DMS79 treated with DMSO at 0.1 percent for 48 hours (cell line): ENCODE measurements at regions not wholly inside any gene's neighbourhood (a gene's known extent, or its start where the extent isn't known, plus 50 kb on each side); places are given as distances from the start of the nearest gene placed in this dataset.

Experiments
- DNase-seq: peaks from one replicate; lab custom pipeline; 2025; lab: John Stamatoyannopoulos, UW

DNA sequence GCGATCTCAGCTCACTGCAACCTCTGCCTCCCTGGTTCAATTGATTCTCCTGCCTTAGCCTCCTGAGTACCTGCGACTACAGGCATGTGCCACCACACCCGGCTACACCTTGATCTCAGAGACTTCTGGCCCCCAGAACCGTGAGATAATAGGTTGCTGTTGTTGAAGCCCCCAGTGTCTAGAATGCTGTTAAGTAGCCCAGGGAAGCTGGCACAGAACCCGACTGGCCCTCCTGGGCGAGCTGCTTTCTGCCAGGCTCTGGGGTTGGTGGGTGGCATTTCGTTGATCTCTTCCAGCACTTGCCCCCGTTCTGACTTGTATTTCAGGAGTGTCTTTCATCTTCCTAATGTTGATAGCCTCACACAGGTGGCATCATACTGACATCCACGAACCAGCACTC is 807.1 kb downstream of the CDH9 start:
- no peak for DNase-seq

DNA sequence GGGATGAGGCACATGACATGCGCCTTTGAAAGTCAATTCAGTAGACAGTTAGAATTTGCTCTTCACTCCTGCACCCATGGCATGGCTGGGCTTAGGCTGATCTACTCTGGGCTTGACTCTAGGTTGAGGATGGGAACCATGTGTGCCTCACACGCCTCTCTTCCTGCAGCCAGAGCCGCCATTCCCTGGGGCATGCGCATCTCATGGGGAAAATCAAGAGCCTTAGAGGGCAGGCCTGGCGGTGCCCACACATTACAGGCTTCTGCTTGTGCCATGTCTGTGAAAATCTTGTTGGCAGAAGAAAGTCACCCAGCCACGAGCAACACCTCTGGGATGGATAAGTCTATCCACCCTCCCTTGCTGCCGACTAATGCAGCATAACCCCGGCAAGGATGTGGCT is 808.5 kb downstream of the CDH9 start:
- no peak for DNase-seq

DNA sequence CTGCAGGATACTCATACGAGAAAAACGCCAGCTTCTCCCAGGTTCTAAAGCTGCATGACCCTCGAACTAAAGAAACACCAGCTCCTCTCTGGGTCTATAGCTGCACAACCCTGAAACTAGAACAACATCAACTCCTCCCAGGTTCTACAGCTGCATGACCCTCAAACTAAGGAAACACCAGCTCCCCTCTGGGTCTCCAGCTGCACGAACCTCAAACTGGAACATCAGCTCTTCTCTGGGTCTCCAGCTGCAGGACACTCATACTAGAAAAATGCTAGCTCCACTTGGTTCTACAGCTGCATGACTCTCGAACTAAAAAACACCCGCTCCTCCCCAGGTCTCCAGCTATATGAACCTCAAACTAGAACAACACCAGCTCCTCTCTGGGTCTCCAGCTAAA is 811.1 kb downstream of the CDH9 start:
- no peak for DNase-seq

DNA sequence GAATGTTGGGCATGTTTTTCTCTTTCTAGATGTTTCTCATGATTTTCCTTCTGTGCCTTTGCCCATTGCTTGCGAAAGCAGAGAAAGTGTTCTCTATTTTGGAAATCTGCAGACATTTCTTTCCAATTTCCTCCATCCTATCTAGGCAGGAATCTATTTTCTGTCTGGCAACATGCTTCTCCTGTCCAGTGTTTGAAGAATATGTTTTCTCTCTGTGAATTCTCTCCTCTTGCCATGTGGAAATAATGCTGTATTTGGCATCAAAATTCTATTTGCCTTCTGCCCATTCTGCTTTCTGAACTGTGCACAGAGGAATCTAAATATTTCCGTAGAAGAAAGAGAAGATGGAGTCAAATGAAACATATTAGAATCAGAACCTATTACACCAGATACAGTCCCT is 833.3 kb downstream of the CDH9 start:
- no peak for DNase-seq

DNA sequence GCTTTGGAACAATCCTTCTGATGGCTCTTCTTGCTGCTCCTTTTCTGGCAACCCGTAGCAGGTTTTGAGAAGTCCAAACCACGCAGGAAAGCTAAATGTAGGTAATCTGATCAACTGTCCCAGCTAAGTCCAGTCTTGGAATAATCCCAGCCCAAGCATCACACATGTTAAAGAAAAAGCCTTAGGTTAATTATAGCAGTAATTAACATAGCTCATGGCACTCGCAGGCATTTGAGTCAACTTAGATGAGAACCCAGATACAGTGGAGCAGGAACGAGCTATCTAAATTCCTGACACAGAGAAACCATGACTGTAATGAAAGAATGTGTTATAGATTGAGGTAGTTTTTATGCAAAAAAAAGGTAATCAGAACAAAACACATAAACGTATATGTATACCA is 844.8 kb downstream of the CDH9 start:
- DNase-seq, result no peak

DNA sequence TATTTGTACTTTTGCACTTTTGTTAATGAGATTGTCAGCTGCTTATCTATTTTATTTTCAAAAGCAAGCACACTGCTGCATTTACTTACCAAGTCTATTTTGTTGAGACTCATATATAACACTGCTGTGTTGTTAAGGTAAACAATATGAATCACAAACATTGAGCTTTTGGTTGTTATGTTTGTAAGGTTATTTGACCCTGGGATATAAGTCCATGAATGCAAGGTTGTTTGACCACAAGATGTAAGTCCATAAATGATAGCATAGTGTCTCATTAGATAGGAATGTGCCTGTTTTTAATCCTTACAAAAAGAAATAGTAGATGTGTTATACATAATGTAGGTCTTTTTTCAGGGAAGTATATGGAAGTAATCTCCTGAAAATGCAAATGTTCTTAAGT is 845.9 kb downstream of the CDH9 start:
- DNase-seq, result no peak

DNA sequence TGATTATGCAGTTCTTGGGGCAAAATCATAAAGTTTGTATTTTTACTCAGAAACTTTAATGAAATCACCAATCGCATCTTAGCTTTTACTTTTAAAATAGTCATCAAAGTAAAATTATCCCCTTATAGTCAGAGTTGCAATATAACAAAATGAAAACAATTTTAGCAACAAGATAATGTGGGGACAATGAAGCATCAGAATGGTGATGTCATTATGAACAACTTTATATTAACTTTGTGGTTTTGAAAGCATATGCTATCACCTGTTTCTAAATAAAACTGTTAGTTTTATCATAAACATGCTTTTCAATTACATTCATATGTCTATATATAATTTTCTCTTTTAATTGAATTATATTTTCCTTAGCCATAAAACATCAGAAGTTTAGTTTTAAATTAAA is 856.8 kb downstream of the CDH9 start:
- no peak for DNase-seq

DNA sequence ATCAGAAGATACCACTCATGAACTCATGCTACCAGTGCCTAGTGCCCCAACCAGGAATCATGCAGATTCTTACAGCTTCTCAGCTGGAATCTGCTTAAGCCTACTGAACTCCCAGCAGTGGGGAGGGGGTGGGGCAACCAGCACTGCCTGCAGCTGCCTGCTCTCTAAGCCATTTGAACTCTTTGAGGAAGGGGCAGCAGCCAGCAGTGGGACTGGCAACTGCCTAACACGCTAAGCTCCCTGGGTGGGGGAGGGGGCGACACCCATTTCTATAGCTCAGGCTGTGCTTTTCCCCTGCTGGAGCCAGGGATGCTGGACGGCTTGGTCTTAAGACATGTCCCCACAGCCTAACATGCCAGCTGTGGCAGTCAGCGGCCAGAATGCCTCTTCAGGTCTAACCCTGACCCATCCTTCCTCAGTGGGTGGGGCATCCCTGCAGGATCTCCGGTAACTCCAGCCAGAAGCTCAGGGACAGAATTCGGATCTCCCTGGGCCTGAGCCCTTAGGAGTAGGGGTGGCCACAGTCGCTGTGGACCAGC is 889.7 kb downstream of the CDH9 start:
- DNase-seq, result no peak

DNA sequence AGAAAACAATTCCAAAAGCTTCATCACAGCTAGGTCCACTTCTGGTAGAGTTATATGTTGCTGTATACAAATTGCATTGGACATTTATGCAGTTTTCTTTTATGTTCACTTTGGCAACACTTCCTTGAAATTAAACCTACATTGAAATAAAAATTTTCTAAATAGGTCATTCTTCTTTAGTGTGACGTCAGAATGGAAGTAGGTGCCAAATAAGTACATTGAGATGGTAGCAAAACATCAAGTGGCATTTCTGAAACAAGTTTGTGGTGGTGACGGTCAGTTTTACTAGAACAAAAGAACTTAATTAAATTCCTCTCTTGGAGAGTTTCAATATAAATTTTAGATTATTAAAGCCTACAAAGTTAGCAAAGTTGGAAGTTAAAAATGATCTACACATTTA is 895.1 kb downstream of the CDH9 start:
- DNase-seq, result no peak

DNA sequence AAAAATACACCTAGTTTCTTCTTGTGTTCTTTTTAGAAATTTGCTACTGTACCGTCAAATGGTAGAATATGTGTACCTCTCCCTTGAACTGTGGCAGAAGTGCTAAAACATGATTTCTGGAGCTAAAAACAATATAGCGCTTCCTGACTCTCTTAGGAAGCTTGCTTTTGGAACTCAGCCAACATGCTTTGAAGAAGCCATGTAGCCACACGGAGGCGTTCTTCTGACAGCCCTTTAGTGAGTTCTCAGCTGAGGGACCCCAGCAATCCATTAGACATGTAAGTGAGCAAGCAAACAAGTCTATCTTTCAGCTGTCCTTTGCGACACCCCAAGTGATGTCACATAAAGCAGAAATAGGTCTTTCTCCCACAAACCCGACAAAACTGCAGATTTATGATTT is 917.0 kb downstream of the CDH9 start:
- DNase-seq, result no peak

DNA sequence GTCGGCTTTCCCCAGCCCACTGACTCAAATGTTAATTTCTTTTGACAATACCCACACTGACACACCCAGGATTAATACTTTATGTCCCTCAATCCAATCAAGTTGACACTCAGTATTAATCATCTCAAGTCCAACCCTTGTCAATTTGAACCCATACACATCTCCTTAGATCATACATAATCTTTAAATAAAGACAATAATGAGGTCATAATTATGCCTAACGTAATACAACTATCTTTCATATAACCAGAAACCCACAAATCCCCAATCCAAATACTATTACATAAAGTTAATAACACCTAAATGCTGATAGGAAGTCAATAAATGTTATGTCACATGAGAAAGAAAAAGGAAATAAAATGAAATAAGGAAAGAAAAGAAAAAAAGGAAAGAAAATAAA is 934.2 kb downstream of the CDH9 start:
- DNase-seq, result no peak

DNA sequence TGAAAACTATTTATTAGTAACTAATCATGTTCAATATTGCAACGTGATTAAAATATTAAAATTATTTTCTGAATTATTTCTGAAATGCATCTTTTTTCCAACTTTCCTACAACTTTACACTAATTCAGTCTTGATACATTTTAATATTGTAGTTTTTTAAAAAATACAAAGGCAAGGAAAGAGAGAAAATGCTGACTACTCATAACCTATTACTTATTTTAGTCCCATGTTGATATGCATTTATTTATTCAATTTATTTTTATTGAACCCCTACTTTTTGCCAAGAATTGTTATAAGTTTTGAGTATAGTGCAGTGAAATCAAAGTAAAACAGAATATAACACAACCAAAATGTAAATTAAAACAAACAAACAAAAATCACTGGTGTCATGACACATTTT is 978.2 kb downstream of the CDH9 start:
- DNase-seq, result no peak

DNA sequence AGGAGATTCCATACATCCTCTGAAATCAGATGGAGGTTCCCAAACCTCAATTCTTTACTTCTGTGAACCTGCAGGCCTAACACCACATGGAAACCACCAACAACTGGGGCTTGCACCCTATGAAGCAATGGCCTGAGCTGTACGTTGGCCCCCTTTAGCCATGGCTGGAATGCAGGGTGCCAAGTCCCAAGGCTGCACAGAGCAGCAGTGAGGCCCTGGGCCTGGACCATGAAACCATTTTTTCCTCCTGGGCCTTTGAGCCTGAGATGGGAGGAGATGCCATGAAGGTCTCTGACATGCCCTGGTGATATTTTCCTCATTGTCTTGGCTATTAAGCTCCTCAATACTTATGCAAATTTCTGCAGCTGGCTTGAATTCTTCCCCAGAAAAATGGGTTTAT is 983.8 kb downstream of the CDH9 start:
- DNase-seq, result no peak

DNA sequence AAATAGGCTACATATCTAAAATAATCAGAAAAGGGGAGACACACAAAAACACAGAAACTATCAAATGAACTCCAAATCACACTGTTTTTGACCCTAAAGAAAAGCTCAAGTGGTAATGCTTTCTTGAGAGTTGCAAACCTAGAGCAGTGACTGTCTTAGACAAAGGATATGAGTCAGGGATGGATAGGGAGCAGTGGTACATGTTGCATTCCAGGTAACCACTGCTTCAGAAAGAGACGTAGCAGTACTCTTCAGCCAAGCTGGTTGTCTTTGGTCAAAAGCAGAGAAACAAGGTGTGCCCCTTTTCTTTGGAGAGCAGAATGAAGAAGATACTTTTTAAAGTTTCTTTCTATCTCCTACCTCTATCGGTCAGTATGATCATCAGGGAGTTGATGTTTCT is 1003.6 kb downstream of the CDH9 start:
- DNase-seq, result no peak

DNA sequence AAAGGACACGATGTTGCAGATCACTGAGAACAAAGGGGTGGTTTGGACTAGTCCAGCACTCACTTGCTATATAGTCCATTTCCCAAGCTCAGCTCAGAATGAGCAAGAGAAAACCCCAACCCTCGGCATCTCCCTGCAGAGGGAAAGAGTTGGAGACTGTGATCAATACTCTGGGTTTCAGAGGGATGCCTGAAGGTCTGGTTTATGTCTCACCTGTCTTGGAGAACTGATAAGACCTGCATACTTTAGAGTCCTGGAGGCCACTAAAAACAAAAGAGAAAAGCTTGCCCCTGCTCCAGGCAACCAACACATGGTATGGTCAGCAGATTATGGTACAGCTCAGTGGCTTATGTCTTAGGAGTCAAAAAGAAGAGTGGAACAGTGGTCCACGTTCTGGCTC is 1006.9 kb downstream of the CDH9 start:
- no peak for DNase-seq

DNA sequence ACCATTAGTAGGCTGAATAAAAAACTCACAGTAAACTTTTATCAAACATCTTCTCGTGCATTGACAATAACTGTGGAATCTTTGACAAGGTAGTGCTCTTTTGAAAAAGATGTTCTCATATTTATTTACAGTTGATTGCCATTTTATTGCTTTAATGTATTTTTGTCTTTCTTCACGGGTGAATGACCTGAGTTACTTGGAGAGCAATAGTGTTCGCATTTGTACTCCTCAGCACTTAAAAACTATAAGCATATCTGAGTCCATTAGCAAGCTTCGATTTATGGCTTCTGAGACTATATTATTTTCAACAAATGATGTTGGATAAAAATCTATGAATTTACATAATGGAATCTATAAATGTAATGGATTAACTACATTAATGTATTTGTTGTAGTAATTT is 1012.3 kb downstream of the CDH9 start:
- peak; percentile 80 for DNase-seq

DNA sequence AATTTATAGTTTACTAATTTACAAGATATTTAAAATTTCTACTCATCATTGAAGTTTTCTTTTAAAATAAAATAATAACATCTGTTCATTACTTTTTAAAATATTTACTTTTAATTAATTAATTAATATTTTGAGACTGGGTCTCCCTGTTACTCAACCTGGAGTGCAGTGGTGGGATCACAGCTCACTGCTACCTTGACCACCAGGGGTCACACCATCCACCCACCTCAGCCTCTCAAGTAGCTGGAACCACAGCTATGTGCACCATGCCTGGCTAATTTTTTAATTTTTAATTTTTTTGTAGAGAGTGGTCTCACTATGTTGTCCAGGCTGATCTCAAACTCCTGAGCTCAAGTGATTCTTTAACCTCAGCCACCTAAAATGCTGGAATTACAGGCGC is 1013.6 kb downstream of the CDH9 start:
- DNase-seq, result no peak

DNA sequence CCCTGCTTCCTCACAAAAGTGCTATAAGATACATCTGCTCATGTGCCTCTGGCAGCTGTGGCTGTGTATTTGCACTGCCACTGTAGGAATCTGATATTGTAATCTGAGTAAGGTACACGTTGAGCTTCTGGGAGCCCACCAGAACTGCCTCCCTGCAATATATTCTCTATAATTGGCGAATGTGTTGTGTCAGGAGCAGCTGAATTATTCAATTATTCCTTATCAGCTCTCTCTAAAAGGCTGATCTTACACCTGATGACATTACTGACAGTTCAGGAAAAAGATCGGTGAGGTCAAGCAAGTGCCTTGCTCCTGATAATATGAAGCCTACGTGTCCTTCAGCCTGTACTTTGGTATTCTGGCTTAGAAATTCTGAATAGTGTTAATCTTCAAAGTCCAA is 1015.0 kb downstream of the CDH9 start:
- no peak for DNase-seq

DNA sequence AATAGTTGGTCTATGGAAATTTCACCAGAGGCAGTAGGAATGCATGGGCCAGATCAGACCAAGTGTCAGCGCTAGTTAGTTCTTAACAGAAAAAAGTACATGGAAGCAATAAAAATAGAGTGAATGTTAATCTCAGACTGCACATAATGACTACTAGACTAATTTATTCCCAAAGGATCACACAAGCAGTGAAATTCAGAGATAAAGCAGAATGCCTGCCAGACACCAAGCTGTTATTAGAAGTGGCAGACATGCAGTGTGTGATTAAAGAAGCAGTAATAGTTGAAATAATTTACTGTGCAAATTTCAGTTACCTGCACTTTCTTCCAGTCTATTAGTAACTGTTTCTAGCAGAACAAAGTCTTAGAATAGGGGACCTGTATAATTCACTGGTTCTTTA is 1024.2 kb downstream of the CDH9 start:
- no peak for DNase-seq

DNA sequence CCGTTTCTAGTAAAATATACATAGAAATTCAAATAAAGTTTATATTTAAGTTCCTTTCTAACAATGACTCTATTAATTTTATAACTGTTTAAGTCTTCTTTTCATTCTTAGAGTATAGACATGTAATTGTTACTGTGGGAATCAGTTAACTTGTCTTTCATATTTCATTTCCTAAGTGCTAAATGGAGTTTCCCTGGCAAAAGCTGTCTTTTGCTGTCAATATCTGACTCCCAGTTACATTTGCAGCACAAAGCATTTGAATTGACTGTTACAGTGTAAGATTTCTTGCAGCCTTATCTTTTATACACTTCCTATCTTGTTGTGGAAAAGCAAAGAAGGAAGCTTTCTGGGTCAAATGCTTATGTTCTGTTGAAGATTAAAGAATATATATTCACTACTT is 1026.3 kb downstream of the CDH9 start:
- DNase-seq, result no peak

DNA sequence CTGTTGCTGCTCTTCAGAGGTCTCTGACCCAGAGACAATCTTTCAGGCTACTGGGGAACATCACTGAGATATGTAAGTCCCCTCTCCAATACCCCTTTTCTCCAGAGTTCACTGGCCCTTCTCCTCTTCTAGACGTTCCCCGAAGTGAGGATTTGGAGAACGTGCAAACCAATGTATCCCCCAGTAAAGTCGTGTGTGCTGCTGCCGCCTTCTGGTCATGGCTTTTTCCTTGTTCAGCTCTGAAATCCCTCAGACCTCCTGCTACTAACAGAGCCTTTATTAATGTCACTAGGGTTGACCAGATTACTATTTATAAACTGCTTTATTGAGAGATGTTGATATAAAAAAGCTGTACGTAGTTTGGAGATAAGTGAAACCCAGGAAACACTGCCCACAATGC is 1028.6 kb downstream of the CDH9 start:
- no peak for DNase-seq

DNA sequence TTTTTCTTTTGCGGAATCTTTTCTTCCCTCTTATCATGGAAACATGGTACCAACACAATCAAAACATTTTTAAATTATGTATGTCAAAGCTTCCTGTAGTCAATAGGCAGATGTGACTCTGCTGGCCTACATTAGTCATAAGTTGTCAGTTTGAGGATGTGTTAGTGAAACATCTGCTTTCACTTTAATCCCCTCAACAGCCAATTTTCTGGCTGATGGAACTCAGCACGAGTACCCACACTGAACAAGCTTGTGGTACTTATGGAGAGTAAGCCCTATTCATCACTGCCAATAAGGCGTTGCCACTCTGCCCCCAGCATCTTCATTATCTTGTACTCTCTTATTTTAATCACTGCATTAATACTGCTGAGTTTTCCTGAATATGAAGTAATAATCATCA is 1034.4 kb downstream of the CDH9 start:
- DNase-seq, result no peak

DNA sequence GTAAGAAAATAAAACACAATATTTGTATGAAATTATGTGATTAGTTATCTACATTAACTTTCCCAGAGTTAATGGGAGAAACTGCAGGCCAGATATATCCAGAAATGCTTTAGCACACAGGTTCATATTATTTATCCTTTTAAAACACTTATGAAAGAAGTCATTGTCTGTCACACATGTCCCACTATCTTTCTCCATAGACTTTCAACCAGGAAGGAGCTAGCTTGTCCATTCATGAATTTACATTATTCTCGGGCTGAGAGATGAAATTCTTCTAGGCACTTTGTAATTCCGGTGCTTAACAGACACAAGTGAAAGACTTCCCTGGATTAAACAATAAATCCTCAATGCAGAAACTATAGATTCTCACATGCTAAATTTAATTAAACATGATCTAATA is 1043.2 kb downstream of the CDH9 start:
- no peak for DNase-seq

DNA sequence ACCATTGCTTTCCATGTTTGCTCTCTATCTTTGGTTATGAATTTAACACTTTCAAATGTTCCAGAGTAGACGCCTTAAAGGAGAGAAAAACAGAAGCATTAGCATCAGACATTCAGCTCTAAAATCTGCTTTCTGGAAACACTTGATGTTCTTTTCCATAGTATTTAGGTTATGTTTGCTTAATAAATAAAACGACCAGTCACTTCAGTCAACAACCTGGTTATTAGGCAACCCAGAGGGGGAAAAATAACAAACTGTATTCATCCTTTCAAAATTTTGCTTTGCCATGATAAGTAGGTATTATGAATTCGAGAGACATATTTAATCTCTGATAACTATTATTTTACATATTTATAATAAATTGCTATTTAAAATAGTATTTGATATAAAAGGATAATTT is 1044.7 kb downstream of the CDH9 start:
- no peak for DNase-seq

DNA sequence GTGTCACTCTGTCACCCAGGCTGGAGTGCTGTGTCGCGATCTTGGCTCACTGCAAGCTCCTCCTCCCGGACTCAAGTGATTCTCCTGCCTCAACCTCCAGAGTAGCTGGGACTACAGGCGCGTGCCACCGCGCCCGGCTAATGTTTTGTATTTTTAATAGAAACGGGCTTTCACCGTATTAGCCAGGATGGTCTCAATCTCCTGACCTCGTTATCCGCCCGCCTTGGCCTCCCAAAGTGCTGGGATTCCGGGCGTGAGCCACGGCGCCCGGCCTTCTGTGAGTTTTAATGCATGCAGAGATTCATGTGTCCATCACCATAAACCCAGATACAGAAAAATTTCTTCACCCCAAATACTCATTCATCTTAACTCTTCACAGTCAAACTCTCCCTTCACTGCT is 1046.7 kb downstream of the CDH9 start:
- DNase-seq, result no peak
